ENCODE measurements at regions not wholly inside any gene's neighbourhood (a gene's known extent, or its start where the extent isn't known, plus 50 kb on each side); places are given as distances from the start of the nearest gene placed in this dataset.
"Not testable (repeated sequence)": the region's sequence is repeated elsewhere in the genome, so short reads cannot be mapped to it uniquely, and the experiment has no call there.

DNA sequence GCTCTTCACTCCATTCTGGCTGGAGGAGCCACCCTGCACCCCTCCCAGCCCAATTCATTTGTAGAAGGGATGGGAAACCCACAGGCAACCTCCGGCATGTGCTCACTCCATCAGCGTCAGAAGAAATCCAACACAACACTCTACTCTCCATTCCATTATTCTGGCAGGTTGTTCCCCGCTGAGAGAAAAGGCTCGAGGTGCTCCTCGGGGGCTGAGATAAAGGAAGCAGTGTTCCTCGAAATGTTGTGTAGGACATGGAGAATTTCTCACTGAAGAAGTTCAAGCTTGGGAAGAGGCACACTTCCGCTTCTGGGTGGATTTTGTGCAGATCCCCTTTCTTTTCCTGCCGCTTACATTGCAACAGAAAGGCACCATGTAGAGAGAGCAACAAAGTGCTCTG is 355.0 kb upstream of the CFAP20DC start:
- no peak for DNase-seq

DNA sequence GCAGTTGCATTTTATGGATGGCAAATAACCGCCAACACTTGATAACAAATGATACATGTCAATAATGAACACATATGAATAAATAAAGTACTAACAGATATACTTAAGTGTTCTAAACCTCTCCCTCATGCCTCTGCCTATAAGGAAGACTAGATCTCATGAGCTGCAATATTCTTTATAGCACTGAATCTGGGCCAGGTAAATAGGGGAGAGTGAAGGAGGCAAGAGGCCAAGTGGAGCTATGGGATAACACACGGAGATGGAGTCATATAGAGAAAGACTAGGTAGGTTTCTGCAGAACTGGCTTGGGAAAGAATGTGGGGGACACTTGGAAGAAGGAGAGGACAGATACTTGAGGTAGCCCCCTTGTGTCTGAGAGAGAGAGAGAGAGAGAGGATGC is 354.2 kb upstream of the CFAP20DC start:
- DNase-seq = no peak

- no peak for DNase-seq
These were observed 352.1 kb upstream of the CFAP20DC start for GRCh38 chr3:59401924-59402323.

- no peak for DNase-seq
These were observed 342.3 kb upstream of the CFAP20DC start for GRCh38 chr3:59392116-59392515.

- DNase-seq = no peak
These were observed 341.3 kb upstream of the CFAP20DC start for GRCh38 chr3:59391131-59391530.

DNA sequence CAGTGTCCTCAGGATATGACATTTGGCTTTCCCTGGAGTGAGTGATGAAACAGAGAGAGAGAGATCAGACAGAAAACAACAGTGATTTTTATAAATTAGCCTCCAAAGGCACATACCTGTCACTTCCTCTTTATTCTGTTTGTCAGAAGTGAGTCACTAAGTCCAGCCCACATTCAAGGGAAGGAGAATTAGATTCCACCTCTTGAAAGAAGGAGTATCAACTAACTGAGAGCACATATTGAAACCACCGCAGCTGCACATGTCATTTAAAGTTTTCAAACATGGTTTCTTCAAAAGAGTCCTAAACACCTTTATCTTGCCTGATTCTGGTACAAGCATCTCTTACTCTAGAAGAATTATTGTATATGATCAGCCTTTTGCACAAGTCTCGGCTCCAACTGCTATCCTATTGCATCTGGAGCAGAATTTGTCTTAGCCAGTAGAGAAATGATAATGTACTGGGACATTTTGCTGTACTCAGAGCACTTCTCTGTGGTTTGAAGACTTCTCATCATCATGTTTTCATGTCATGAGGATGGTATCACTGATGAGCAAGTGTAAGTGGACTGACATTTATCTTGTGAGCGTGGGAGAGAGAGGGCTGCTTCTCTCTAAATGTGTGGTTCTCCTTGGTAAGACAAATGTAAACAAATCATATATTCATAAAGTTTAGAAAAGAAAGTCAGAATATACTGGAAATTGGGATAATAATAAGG is 338.9 kb upstream of the CFAP20DC start:
- DNase-seq = no peak

- no peak for DNase-seq
These were observed 336.3 kb upstream of the CFAP20DC start for GRCh38 chr3:59386165-59386564.

DNA sequence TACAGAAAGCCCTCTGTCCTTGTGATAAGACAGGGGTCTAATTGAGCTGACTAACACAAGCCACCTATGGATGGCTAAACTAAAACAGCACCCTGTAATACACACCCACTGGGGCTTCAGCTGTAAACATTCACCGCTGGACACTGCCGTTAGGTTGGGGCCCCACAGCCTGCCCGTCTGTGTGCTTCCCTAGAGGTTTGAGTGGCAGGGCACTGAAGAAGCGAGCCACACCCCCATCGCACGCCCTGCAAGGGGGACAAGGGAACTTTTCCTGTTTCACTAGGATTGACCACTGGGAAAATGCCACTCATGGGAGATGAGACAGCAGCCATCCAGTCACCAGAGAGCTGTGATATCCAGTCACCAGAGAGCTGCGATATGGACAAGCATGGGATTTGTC is 335.7 kb upstream of the CFAP20DC start:
- no peak for DNase-seq

- DNase-seq = no peak
These were observed 331.5 kb upstream of the CFAP20DC start for GRCh38 chr3:59381282-59381681.

GRCh38 chr3:59380146-59380545 is 330.3 kb upstream of the CFAP20DC start:
- no peak for DNase-seq

- DNase-seq = no peak
These were observed 325.0 kb upstream of the CFAP20DC start for GRCh38 chr3:59374818-59375211.

DNA sequence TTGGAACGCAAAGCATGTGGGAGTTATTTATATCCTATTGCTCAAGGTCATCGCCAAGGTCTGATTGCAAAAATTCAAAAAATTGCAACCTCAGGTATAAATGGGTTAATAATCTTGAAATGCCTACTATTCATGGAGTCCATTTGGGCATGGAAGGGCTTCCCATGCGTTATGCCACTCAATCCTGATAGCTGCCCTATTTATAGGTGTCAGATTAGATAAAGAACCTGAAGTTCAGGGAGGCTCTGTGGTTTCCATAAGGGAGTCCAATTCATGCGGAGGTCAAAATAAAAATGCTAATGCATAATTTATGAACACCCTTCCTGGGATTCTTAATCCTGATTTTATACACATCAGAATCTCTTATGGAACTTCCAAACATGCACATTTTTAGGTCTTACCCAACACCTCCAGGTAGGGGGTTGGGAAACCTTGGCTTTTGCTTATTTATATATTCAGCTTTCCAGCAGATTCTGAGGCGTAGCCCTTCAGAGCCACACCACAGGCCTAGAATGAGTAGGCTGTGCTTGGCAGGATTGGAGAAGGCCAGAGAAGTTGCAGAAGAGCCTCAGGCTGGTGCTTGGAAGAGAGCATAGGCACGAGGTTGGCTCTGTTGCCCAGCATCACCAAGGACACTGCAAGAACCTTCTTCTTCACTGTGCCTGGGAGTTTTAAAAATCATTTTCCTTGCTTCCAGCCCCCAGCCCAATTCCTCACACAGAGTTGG is 324.4 kb upstream of the CFAP20DC start:
- DNase-seq = no peak

- DNase-seq = no peak
These were observed 322.5 kb upstream of the CFAP20DC start for GRCh38 chr3:59372346-59372745.

- no peak for DNase-seq
These were observed 319.3 kb upstream of the CFAP20DC start for GRCh38 chr3:59368900-59369675.

GRCh38 chr3:59367150-59367549 is 317.3 kb upstream of the CFAP20DC start:
- no peak for DNase-seq

DNA sequence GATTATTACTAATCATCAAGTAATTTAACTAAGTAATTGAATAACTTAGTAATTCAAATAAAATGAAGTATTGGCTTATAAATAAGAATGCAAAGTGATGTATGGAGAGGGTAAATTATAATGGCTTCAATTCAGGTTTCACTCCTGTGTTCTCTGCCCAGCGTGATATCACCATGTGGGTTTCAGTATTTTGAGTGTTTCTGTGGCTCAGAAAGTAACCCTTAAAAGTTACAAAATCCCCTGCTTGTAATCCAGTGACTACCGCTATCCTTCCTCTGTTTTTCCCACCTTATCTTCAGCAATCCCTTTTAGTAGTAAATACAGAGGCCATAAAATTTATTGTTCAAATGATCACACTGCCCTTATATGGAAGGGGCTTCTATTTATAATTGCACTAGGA is 316.4 kb upstream of the CFAP20DC start:
- DNase-seq = no peak

GRCh38 chr3:59364496-59364895 is 314.7 kb upstream of the CFAP20DC start:
- no peak for DNase-seq

- DNase-seq = not testable (repeated sequence)
These were observed 310.5 kb upstream of the CFAP20DC start for GRCh38 chr3:59360312-59360711.

DNA sequence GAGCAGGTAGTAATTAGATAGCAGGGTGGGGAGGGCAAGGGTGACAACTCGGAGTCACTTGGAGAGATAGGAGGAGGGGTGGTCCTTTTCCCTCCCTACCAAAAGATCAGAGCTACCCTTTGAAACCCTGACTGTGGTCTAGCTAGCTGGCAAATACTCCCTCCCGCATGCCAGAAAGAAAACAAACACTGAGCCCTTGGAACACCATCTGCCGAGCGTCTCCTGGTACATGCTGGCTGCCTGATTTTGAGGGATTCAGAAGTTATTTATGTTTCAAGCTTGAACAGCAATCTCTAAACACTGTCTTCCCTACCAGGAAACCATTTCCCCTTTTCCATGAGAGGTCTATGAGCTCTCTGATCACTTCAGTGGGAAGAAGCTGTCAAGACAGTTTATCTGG is 291.6 kb upstream of the CFAP20DC start:
- DNase-seq = no peak

DNA sequence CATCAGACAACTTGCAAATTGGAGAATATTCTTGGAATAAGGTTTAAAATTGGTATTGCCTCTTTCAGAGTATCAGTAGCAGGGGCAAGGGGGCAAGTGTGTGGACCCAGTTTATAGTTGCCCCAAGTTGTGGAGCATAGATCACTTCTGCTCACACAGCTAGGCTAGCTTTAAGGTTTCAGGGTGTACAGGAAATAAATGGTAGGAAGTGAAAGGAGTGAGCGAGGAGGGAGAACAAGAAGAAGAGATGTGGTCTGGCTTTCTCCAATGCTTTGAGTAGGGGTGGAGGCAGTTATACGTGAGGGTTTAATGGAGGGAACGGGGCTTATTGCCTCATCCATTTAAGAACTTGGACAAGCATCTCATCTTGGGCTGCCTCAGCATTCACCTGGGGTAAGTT is 290.0 kb upstream of the CFAP20DC start:
- DNase-seq = no peak

DNA sequence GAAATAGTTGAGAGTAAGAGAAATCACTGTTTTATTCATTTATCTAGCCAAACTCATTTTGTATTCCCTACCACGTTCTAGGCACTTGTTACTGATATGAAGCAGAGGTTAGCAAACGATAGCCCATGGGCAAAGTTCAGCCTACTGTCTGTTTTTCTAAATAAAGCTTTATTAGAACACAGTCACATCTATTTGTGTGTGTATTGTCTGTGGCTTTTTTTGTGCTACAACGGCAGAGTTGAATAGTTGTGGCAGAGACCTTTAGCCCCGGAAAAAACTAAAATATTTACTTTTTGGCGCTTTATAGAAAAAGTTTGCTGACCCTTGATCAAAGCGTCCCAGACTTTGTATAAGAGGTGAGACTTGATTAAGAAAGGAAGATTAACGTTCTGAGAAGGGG is 289.1 kb upstream of the CFAP20DC start:
- no peak for DNase-seq

DNA sequence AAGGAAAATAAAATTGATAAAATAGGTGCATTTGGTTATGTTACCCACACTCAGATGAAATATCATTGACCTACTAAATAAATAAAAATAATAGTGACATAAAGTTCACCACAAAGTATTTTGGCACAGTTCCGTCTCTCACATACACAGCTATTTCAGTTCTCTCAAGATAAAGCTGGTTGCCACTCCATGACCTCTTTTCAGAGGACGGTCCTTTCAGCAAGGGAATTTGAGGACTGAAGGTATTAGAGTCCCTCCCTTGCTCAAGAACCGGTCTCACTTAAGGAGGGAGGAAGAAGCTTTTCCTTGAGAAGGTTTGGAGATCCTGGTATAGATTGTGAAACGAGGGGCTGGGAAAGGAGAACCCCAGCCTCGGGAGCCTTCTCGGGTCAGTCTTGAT is 285.5 kb upstream of the CFAP20DC start:
- DNase-seq = no peak

DNA sequence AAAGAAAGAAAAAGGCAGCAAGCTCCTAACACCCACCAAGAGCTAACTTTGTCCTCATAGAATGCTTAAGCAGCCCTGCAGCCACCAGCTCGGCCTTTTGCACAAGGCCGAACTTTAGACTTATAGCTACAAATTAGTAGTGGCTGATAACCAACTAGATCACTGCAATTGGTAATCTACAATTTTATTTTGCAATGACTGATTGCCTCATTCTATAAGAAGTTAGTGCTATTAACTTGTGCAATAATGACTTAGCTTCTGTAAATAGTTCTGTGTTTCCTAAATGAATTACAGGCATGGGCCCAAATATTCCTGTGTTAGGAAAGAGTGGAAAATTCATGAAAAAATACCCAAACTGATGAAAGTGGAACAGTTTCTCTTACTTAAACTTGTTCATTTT is 284.8 kb upstream of the CFAP20DC start:
- DNase-seq = no peak

DNA sequence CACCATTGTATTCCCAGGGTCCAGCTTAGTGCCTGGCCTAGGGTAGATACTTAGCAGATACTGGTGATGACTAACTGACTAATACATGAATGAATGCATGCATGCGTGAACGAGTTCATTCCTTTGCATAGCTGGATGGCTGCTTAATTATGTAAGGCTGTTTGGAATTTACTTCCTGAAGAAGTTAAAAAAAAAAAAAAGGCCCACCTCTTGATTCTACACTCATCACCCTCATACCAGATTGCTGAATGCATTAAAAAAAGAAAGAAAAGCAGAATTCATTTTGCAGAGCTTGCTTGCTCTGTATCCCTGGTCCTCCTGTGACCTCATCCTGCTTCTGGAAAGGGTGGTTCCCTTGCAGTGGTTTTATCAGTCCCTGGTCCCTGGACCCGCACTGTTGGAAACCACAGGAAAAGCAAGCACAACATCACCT is 277.6 kb upstream of the CFAP20DC start:
- DNase-seq = no peak
